ENCODE measurements at regions not wholly inside any gene's neighbourhood (a gene's known extent, or its start where the extent isn't known, plus 50 kb on each side); places are given as distances from the start of the nearest gene placed in this dataset.

DNA sequence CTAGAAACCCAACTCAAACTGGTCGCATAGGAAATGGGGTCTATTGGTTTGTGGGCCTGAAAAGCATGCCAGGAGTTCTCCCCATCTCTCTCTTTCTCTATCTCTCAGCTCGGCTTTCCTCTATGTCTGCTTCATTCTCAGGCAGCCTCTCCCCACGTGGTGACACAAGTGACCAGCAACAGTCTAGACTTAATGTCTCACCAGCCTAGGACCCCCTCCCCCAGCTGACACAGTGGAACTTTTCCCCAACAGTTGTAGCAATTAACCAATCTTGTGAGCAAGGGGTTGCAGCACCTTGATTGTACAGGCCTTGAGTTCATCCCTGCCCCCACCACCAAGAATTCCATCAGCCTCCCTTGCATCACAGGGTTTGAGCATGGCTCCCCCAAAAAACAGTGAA, 159.8 kb upstream of the KIT start:
- Mint-ChIP-seq H3K27ac (no peak overlapping the region), H3K36me3 (no peaks in the 10 kb centered on the region), H3K9me3 (peaks cover 7% of the 10 kb centered on the region), H3K4me1 (peaks cover 37% of the 10 kb centered on the region), H3K27me3 (ENCODE audit: insufficient read depth, low read depth) (peaks cover 4% of the 10 kb centered on the region), H3K4me3 (no peak overlapping the region)
- peaks cover 8% of the 10 kb centered on the region for H3F3A ChIP-seq (ENCODE audit: low read depth)
- no peak overlapping the region for H3K4me2 ChIP-seq
- no peaks in the 10 kb centered on the region for H4K20me1 ChIP-seq (ENCODE audit: low read depth)
- H3K79me2 ChIP-seq (ENCODE audit: low read depth) = no peaks in the 10 kb centered on the region
- H3K36me3 ChIP-seq = no peaks in the 10 kb centered on the region
- no peak overlapping the region for H2AFZ ChIP-seq (replicated peaks)
- H3K4me3 ChIP-seq = no peak overlapping the region
- no peaks in the 10 kb centered on the region for H3K27me3 ChIP-seq
- peaks cover 13% of the 10 kb centered on the region for H3K4me1 ChIP-seq
- no peak for DNase-seq (ENCODE audit: low spot score)
- no peaks in the 10 kb centered on the region for H3K9me3 ChIP-seq (ENCODE audit: low read depth)
- no peak overlapping the region for H3K9ac ChIP-seq
- TF ChIP-seq EZH2phosphoT487 (IDR thresholded peaks at IDR 0.05) = no peak
- TF ChIP-seq, protein P1, sequence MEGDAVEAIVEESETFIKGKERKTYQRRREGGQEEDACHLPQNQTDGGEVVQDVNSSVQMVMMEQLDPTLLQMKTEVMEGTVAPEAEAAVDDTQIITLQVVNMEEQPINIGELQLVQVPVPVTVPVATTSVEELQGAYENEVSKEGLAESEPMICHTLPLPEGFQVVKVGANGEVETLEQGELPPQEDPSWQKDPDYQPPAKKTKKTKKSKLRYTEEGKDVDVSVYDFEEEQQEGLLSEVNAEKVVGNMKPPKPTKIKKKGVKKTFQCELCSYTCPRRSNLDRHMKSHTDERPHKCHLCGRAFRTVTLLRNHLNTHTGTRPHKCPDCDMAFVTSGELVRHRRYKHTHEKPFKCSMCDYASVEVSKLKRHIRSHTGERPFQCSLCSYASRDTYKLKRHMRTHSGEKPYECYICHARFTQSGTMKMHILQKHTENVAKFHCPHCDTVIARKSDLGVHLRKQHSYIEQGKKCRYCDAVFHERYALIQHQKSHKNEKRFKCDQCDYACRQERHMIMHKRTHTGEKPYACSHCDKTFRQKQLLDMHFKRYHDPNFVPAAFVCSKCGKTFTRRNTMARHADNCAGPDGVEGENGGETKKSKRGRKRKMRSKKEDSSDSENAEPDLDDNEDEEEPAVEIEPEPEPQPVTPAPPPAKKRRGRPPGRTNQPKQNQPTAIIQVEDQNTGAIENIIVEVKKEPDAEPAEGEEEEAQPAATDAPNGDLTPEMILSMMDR (IDR thresholded peaks at IDR 0.05) = no peak
- TF ChIP-seq EZH2 (IDR thresholded peaks at IDR 0.05) = no peak
- H3K27ac ChIP-seq = no peak overlapping the region

GRCh38 chr4:54498661-54499111, 159.1 kb upstream of the KIT start:
- no peak for TF ChIP-seq EZH2phosphoT487 (IDR thresholded peaks at IDR 0.05)
- TF ChIP-seq, protein P1 (IDR thresholded peaks at IDR 0.05) = no peak
- no peak for TF ChIP-seq EZH2 (IDR thresholded peaks at IDR 0.05)
- Mint-ChIP-seq H3K4me1 (peaks cover 37% of the 10 kb centered on the region), H3K4me3 (peak overlapping the region; percentile 57)

DNA sequence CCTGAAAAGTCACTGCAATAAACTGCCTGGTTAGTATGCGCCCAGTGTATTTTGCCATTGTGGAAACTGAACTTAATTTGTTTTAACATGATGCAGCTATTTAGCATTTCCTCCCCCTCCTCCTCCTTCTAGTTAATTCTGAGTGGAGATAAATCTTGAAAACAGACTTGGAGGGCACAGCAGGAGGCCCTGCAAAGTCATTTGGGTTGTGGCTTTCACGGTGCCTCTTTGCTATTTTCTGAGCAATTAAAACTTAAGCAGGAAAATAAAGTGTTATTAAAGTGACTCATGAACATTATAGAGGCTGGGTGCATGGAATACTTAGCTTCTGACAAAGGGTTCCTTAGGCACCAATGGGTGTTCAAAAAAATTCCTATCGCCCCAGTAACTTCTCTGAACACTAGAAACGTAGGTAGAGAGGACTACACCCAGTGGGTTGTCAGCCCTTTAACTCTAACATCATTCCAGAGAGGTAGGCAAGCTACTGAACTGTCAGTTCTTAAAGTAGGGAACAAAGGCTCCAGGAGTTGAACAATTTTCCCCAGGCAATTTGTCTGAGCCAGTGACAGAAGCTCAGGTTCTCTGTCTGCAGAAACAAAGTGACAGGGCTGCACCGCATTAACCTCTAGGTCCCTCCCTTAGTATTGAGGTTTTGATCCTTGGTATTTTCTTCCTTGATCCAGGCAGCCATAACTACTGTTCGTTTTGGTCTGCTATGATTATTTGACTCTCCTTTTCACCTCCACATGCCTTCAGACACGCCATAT, 158.3 kb upstream of the KIT start:
- H3K79me2 ChIP-seq (ENCODE audit: low read depth) = no peaks in the 10 kb centered on the region
- H4K20me1 ChIP-seq (ENCODE audit: low read depth) = no peaks in the 10 kb centered on the region
- peaks cover 8% of the 10 kb centered on the region for H3F3A ChIP-seq (ENCODE audit: low read depth)
- H3K4me1 ChIP-seq = peaks cover 13% of the 10 kb centered on the region
- H2AFZ ChIP-seq (replicated peaks) = no peak overlapping the region
- H3K9me3 ChIP-seq (ENCODE audit: low read depth) = no peaks in the 10 kb centered on the region
- H3K27ac ChIP-seq = no peak overlapping the region
- Mint-ChIP-seq H3K36me3 (no peaks in the 10 kb centered on the region), H3K4me1 (peaks cover 37% of the 10 kb centered on the region), H3K27me3 (ENCODE audit: insufficient read depth, low read depth) (peaks cover 4% of the 10 kb centered on the region), H3K27ac (peak overlapping the region; percentile 35), H3K9me3 (peaks cover 7% of the 10 kb centered on the region), H3K4me3 (no peak overlapping the region)
- H3K4me2 ChIP-seq = peak overlapping the region; percentile 57
- DNase-seq (ENCODE audit: low spot score) = peak; percentile 27
- no peak overlapping the region for H3K9ac ChIP-seq
- H3K36me3 ChIP-seq = no peaks in the 10 kb centered on the region
- H3K27me3 ChIP-seq = no peaks in the 10 kb centered on the region
- TF ChIP-seq EZH2 (IDR thresholded peaks at IDR 0.05) (no peak), EZH2phosphoT487 (IDR thresholded peaks at IDR 0.05) (no peak)
- TF ChIP-seq, protein P1 (IDR thresholded peaks at IDR 0.05) = no peak
- no peak overlapping the region for H3K4me3 ChIP-seq

More at GRCh38 chr4:54498661-54499111, 159.1 kb upstream of the KIT start:
- DNase-seq (ENCODE audit: low spot score) = peak; percentile 20
- H3K36me3 Mint-ChIP-seq = no peaks in the 10 kb centered on the region
- peaks cover 7% of the 10 kb centered on the region for H3K9me3 Mint-ChIP-seq
- peaks cover 4% of the 10 kb centered on the region for H3K27me3 Mint-ChIP-seq (ENCODE audit: insufficient read depth, low read depth)
- no peaks in the 10 kb centered on the region for H3K79me2 ChIP-seq (ENCODE audit: low read depth)
- H3F3A ChIP-seq (ENCODE audit: low read depth) = peaks cover 8% of the 10 kb centered on the region
- no peak overlapping the region for H3K27ac ChIP-seq
- H3K27me3 ChIP-seq = no peaks in the 10 kb centered on the region
- H3K4me1 ChIP-seq = peaks cover 13% of the 10 kb centered on the region
- no peaks in the 10 kb centered on the region for H4K20me1 ChIP-seq (ENCODE audit: low read depth)
- H2AFZ ChIP-seq (replicated peaks) = no peak overlapping the region
- peak overlapping the region; percentile 35 for H3K27ac Mint-ChIP-seq
- H3K36me3 ChIP-seq = no peaks in the 10 kb centered on the region
- no peak overlapping the region for H3K4me2 ChIP-seq
- H3K9me3 ChIP-seq (ENCODE audit: low read depth) = no peaks in the 10 kb centered on the region
- no peak overlapping the region for H3K9ac ChIP-seq
- H3K4me3 ChIP-seq = no peak overlapping the region

All from neural progenitor cell (in vitro differentiated cells).